ENCODE measurements at regions not wholly inside any gene's neighbourhood (a gene's known extent, or its start where the extent isn't known, plus 50 kb on each side); places are given as distances from the start of the nearest gene placed in this dataset.
"Not testable (repeated sequence)": the region's sequence is repeated elsewhere in the genome, so short reads cannot be mapped to it uniquely, and the experiment has no call there.

DNA sequence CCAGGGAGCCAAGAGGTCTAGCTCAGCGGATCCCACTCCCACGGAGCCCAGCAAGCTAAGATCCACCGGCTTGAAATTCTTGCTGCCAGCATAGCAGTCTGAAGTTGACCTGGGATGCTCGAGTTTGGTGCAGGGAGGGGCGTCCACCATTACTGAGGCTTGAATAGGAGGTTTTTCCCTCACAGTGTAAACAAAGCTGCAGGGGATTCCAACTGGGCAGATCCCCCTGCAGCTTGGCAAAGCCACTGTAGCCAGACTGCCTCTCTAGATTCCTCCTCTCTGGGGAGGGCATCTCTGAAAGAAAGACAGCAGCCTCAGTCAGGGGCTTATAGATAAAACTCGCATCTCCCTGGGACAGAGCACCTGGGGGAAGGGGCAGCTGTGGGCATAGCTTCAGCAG is 118.8 kb upstream of the PRICKLE1 start:
- not testable (repeated sequence) for TF ChIP-seq CBX3 (IDR thresholded peaks at IDR 0.05; ENCODE audit: borderline replicate concordance, low read depth); TCF12 (IDR thresholded peaks at IDR 0.05; ENCODE audit: low read depth, low read length); IKZF1 (conservative IDR thresholded peaks at IDR 0.05); GABPA (IDR thresholded peaks at IDR 0.05; ENCODE audit: low read depth)
- TF ChIP-seq, protein P1, sequence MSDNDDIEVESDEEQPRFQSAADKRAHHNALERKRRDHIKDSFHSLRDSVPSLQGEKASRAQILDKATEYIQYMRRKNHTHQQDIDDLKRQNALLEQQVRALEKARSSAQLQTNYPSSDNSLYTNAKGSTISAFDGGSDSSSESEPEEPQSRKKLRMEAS (IDR thresholded peaks at IDR 0.05; ENCODE audit: low read depth, low read length): not testable (repeated sequence)

Data from GM12878 (cell line).